H1 (cell line): ENCODE measurements at regions not wholly inside any gene's neighbourhood (a gene's known extent, or its start where the extent isn't known, plus 50 kb on each side); places are given as distances from the start of the nearest gene placed in this dataset.

ENCODE experiments used
- CBX5 ChIP-seq: fragments of 300-800, 300-1000 bp; sonication (generic); IDR thresholded peaks from 2 replicates; pipeline ENCODE4 v1.7.1; 2016; ENCODE audit warnings: antibody characterized with exemption, low read length, low read depth
- CHD2 ChIP-seq: IDR thresholded peaks from 2 replicates; pipeline ENCODE4 v1.6.1; 2012; ENCODE audit warnings: low read length, improper control_type of control experiment
- CHD7 ChIP-seq: fragments of 300-600 bp; sonication (generic); IDR thresholded peaks from 2 replicates; pipeline ENCODE4 v1.7.1; 2012; ENCODE audit warnings: low read length, moderate library complexity, mild to moderate bottlenecking, inconsistent platforms; ENCODE audit not compliant: insufficient replicate concordance
- CTCF ChIP-seq, 3 experiments: IDR thresholded peaks; 1 replicate in 2 of 3; 2 replicates in 1 of 3; pipeline versions ENCODE4 v1.5.1 to v1.6.1; 2011; ENCODE audit warnings: low read length in 3 of 3, mild to moderate bottlenecking in 3 of 3, inconsistent platforms in 2 of 3, low read depth in 1 of 3, moderate library complexity in 1 of 3; ENCODE audit not compliant: insufficient read depth in 1 of 3; ENCODE audit errors: control extremely low read depth in 1 of 3
- EGR1 ChIP-seq: IDR thresholded peaks from 2 replicates; pipeline ENCODE4 v1.6.1; 2011; ENCODE audit warnings: low read depth, low read length, borderline replicate concordance
- RAD21 ChIP-seq, 2 experiments: IDR thresholded peaks in 1 of 2; conservative IDR thresholded peaks in 1 of 2; 2 replicates each; pipeline ENCODE4 v1.6.1; 2011; ENCODE audit warnings: low read depth in 2 of 2, low read length in 2 of 2, improper control_type of control experiment in 1 of 2, inconsistent platforms in 1 of 2, mild to moderate bottlenecking in 1 of 2, moderate library complexity in 1 of 2
- RBBP5 ChIP-seq: IDR thresholded peaks from 2 replicates; pipeline ENCODE4 v1.7.1; 2012; ENCODE audit warnings: low read depth, mild to moderate bottlenecking, inconsistent platforms, low read length, moderate library complexity, borderline replicate concordance
- SUZ12 ChIP-seq: fragments of 200-600 bp; sonication (generic); IDR thresholded peaks from 2 replicates; pipeline ENCODE4 v1.6.1; 2012; ENCODE audit warnings: mild to moderate bottlenecking, inconsistent platforms, low read length, moderate library complexity, mixed read lengths

GRCh38 chr7:45238806-45239205 is 81.2 kb downstream of the RAMP3 start (continued):
- TF ChIP-seq CHD7 (no peak), EGR1 (no peak), RAD21 (IDR thresholded peaks at IDR 0.05 in 1 of 2, conservative IDR thresholded peaks at IDR 0.05 in 1 of 2; ENCODE audit: low read depth in 2 of 2, low read length in 2 of 2) (no peak), CHD2 (no peak), CTCF (IDR thresholded peaks at IDR 0.05; ENCODE audit: control extremely low read depth in 1 of 3, insufficient read depth in 1 of 3, low read depth in 1 of 3, low read length in 3 of 3) (no peak), CBX5 (no peak), SUZ12 (no peak), RBBP5 (no peak)
